ENCODE measurements at regions not wholly inside any gene's neighbourhood (a gene's known extent, or its start where the extent isn't known, plus 50 kb on each side); places are given as distances from the start of the nearest gene placed in this dataset.

DNA sequence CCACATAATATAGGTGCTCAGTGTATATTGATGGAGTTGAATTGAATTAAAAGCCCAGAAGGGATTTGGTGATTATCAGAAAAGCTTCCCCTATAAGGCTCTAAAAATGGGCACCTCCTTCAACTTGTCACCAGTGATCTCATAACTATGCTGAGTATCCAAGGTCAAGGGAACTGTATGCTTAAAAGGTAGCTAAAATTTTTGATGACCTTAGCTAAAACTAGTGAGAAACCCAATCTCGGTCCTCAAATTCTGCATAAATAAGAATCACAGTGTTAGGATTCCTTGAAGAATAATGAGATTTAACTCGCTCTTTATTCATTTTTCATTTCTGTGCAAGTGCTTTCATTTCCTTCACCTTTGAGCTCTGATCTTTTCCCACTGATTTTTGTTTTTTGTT lies 87.7 kb upstream of the AP1S2 start:
- TF ChIP-seq, protein P1, sequence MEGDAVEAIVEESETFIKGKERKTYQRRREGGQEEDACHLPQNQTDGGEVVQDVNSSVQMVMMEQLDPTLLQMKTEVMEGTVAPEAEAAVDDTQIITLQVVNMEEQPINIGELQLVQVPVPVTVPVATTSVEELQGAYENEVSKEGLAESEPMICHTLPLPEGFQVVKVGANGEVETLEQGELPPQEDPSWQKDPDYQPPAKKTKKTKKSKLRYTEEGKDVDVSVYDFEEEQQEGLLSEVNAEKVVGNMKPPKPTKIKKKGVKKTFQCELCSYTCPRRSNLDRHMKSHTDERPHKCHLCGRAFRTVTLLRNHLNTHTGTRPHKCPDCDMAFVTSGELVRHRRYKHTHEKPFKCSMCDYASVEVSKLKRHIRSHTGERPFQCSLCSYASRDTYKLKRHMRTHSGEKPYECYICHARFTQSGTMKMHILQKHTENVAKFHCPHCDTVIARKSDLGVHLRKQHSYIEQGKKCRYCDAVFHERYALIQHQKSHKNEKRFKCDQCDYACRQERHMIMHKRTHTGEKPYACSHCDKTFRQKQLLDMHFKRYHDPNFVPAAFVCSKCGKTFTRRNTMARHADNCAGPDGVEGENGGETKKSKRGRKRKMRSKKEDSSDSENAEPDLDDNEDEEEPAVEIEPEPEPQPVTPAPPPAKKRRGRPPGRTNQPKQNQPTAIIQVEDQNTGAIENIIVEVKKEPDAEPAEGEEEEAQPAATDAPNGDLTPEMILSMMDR (IDR thresholded peaks at IDR 0.05), result no peak
- Mint-ChIP-seq H3K27ac (no peak overlapping the region), H3K4me1 (ENCODE audit: low read depth) (peaks cover 9% of the 10 kb centered on the region), H3K4me3 (no peak overlapping the region), H3K27me3 (ENCODE audit: insufficient read depth) (no peaks in the 10 kb centered on the region), H3K9me3 (no peaks in the 10 kb centered on the region), H3K36me3 (ENCODE audit: low read depth) (no peaks in the 10 kb centered on the region)
- DNase-seq, result no peak

DNA sequence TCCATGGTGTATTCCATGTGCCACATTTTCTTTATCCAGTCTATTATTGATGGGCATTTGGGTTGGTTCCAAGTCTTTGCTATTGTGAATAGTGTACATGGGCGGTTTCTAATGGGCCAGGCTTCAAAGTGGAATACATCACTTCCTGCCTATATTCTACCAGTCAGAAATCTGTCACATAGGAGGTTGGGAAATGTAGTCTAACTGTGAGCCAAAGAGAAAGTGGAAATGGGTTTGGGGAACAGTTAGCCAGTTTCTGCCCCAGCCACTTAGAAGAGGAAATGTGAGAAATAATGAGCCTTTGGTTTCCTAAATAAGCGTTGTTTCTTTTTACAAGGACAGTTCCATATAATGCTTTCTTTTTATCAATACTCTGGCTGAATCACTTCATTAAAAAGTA lies 85.1 kb upstream of the AP1S2 start:
- Mint-ChIP-seq H3K4me1 (ENCODE audit: low read depth) (no peaks in the 10 kb centered on the region), H3K27ac (no peak overlapping the region), H3K4me3 (no peak overlapping the region), H3K36me3 (ENCODE audit: low read depth) (no peaks in the 10 kb centered on the region), H3K9me3 (no peaks in the 10 kb centered on the region), H3K27me3 (ENCODE audit: insufficient read depth) (peaks cover 3% of the 10 kb centered on the region)
- TF ChIP-seq, protein P1 (IDR thresholded peaks at IDR 0.05), result no peak
- DNase-seq, result no peak

DNA sequence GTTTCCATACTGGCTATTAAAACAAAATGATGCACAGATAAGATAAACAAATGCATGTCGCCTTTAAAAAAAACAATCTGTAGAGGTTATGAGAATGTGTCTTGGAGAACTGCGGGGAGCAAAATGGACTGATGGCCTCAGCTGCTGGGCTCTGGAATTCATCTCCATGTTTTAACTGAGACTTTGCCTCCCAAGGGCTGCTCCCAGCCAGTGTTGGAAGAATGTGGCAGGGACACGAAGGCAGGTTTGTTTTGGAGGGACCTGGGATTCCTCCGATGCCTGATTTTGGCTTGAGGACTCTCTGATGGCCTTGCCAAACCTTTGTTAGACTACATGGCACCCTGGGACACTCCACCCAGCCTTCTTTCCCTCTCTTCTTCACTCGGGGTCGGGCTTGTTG lies 83.5 kb upstream of the AP1S2 start:
- Mint-ChIP-seq H3K36me3 (ENCODE audit: low read depth) (no peaks in the 10 kb centered on the region), H3K4me3 (no peak overlapping the region), H3K27me3 (ENCODE audit: insufficient read depth) (peaks cover 3% of the 10 kb centered on the region), H3K4me1 (ENCODE audit: low read depth) (no peaks in the 10 kb centered on the region), H3K27ac (no peak overlapping the region), H3K9me3 (no peaks in the 10 kb centered on the region)
- TF ChIP-seq, protein P1 (IDR thresholded peaks at IDR 0.05), result no peak
- DNase-seq, result no peak

DNA sequence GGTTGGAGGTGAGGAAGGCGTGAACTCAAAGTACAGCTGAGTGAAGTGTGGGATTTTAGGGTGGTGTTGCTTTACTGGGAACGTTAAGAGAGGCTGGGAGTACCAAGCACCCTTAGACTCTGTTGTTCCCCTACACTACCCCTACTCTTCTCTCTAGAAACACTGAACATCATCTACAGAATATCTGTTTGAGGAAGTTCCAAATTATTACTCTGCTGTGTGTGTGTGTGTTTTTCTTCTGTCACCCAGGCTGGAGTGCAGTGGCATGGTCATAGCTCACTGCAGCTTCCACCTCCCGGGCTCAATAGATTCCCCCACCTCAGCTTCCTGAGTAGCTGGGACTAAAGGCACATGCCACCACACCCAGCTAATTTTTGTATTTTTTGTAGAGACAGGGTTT lies 76.7 kb upstream of the AP1S2 start:
- H3K27me3 Mint-ChIP-seq (ENCODE audit: insufficient read depth), result peaks cover 5% of the 10 kb centered on the region
- TF ChIP-seq, protein P1 (IDR thresholded peaks at IDR 0.05), result no peak
- no peak for DNase-seq
- H3K36me3 Mint-ChIP-seq (ENCODE audit: low read depth), result no peaks in the 10 kb centered on the region
- H3K4me1 Mint-ChIP-seq (ENCODE audit: low read depth), result no peaks in the 10 kb centered on the region
- H3K27ac Mint-ChIP-seq, result no peak overlapping the region
- H3K9me3 Mint-ChIP-seq, result no peaks in the 10 kb centered on the region
- no peak overlapping the region for H3K4me3 Mint-ChIP-seq

DNA sequence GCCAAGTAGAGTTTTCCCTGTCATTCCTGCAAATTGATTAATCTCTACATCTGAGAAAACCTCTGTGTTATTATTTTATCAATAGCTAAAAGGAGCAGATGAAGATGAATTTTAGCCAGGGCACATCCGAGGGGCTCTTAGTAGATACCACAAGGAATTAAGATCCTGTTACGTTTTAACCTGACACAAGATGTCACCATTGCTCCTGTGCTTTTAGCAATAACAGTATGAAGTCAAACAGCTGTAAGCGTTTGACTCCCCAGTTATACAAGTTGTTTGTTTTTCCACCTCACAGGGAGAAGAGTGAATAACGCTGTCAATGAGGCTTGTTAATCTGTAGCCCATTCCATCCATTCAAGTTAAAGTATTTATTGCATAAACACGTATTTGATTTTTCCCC lies 76.0 kb upstream of the AP1S2 start:
- Mint-ChIP-seq H3K36me3 (ENCODE audit: low read depth) (no peaks in the 10 kb centered on the region), H3K4me3 (no peak overlapping the region), H3K4me1 (ENCODE audit: low read depth) (no peaks in the 10 kb centered on the region), H3K9me3 (no peaks in the 10 kb centered on the region), H3K27me3 (ENCODE audit: insufficient read depth) (peaks cover 5% of the 10 kb centered on the region), H3K27ac (no peak overlapping the region)
- TF ChIP-seq, protein P1 (IDR thresholded peaks at IDR 0.05), result peak; percentile 61; the same call in 1 of the 2 replicates
- DNase-seq, result no peak

DNA sequence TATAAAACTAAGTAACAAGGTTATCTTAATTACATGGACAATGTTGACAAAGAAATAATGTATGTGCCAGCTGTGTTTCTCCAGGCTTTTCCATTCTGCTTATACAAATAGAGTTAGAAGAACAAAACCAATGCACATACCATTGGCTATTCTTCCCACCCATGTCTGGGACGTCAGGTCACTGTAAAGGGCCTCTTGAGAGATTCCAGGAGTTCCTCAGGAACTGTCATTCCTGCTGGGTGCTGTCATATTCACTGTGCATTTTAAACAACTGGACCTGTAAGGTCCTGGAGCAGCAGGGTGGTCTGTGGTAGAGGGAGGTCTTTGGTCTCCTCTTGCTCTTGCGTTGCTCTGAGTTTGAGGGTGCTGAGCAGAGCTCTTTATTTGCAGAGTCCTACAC lies 74.6 kb upstream of the AP1S2 start:
- Mint-ChIP-seq H3K4me3 (no peak overlapping the region), H3K27me3 (ENCODE audit: insufficient read depth) (peaks cover 10% of the 10 kb centered on the region), H3K9me3 (no peaks in the 10 kb centered on the region), H3K4me1 (ENCODE audit: low read depth) (no peaks in the 10 kb centered on the region), H3K27ac (no peak overlapping the region), H3K36me3 (ENCODE audit: low read depth) (no peaks in the 10 kb centered on the region)
- DNase-seq, result no peak
- TF ChIP-seq, protein P1 (IDR thresholded peaks at IDR 0.05), result no peak
